ENCODE measurements at regions not wholly inside any gene's neighbourhood (a gene's known extent, or its start where the extent isn't known, plus 50 kb on each side); places are given as distances from the start of the nearest gene placed in this dataset.

- Histone ChIP-seq H4K20me1 (ENCODE audit: control insufficient read depth, extremely low read depth, insufficient read depth, low read length) (no peaks in the 10 kb centered on the region), H3K79me2 (ENCODE audit: control insufficient read depth, insufficient read depth, low read length) (no peaks in the 10 kb centered on the region), H3K9ac (ENCODE audit: control insufficient read depth, extremely low read depth, insufficient read depth, low read length) (no peak overlapping the region), H3K27ac (ENCODE audit: control insufficient read depth, insufficient read depth, low read length) (no peak overlapping the region), H3K9me3 (ENCODE audit: control insufficient read depth, low read depth, low read length) (no peaks in the 10 kb centered on the region), H3K4me1 (ENCODE audit: control insufficient read depth, extremely low read depth, insufficient read depth, low read length) (no peaks in the 10 kb centered on the region), H3K9me1 (ENCODE audit: control insufficient read depth, extremely low read depth, insufficient read depth, low read length) (no peaks in the 10 kb centered on the region), H3K4me3 (ENCODE audit: control insufficient read depth in 2 of 3, extremely low read depth in 1 of 3, insufficient read depth in 2 of 3, low read depth in 1 of 3, low read length in 3 of 3) (no peak overlapping the region), H2AFZ (ENCODE audit: control insufficient read depth, low read length) (no peak overlapping the region), H3K36me3 (ENCODE audit: control insufficient read depth in 2 of 2, extremely low read depth in 1 of 2, insufficient read depth in 2 of 2, low read length in 2 of 2) (no peaks in the 10 kb centered on the region), H3K27me3 (ENCODE audit: control insufficient read depth, extremely low read depth, insufficient read depth, low read length) (no peaks in the 10 kb centered on the region), H3K4me2 (ENCODE audit: control insufficient read depth, extremely low read depth, insufficient read depth, low read depth, low read length) (no peak overlapping the region)
- DNase-seq (ENCODE audit: low read depth, low spot score) (no peak), FAIRE-seq (no peak)
- dilution Hi-C loops (cut with MboI; ENCODE audit: extremely low pct_ligation_motif_present, low sequenced_read_pairs), result no loop called here
- TF ChIP-seq EZH2 (IDR thresholded peaks at IDR 0.05; ENCODE audit: low read length) (no peak), CTCF (optimal IDR thresholded peaks at IDR 0.05 in 1 of 3, IDR thresholded peaks at IDR 0.05 in 1 of 3, conservative IDR thresholded peaks at IDR 0.05 in 1 of 3; ENCODE audit: extremely low read depth in 1 of 3, insufficient read depth in 2 of 3, low read length in 3 of 3) (no peak)
Observed at GRCh38 chr16:62342216-62342615, 306.0 kb upstream of the CDH8 start.

DNA sequence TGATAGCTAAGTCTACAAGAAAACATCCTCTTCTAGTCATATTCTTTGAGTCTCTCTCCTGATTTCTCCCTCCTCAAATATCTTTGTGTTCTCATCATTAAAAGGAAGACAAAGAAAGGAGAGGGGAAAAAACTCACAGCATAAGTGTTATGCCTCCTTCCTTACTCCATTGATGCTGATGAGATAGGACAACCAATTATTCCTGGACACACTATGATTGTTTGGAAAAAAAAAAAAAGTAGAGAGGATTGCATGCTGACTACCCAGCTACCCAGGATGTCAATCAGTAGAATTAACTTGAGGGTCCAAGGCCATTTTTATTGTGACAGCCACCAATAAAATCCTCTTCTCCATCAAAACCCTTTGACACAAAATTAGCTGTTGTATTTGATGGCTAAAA is 299.1 kb upstream of the CDH8 start:
- Histone ChIP-seq H3K9me3 (ENCODE audit: control insufficient read depth, low read depth, low read length) (no peaks in the 10 kb centered on the region), H3K79me2 (ENCODE audit: control insufficient read depth, insufficient read depth, low read length) (no peaks in the 10 kb centered on the region), H3K9me1 (ENCODE audit: control insufficient read depth, extremely low read depth, insufficient read depth, low read length) (no peaks in the 10 kb centered on the region), H3K4me2 (ENCODE audit: control insufficient read depth, extremely low read depth, insufficient read depth, low read depth, low read length) (no peak overlapping the region), H3K36me3 (ENCODE audit: control insufficient read depth in 2 of 2, extremely low read depth in 1 of 2, insufficient read depth in 2 of 2, low read length in 2 of 2) (no peaks in the 10 kb centered on the region), H3K4me1 (ENCODE audit: control insufficient read depth, extremely low read depth, insufficient read depth, low read length) (no peaks in the 10 kb centered on the region), H2AFZ (ENCODE audit: control insufficient read depth, low read length) (no peak overlapping the region), H3K4me3 (ENCODE audit: control insufficient read depth in 2 of 3, extremely low read depth in 1 of 3, insufficient read depth in 2 of 3, low read depth in 1 of 3, low read length in 3 of 3) (no peak overlapping the region), H4K20me1 (ENCODE audit: control insufficient read depth, extremely low read depth, insufficient read depth, low read length) (no peaks in the 10 kb centered on the region), H3K27ac (ENCODE audit: control insufficient read depth, insufficient read depth, low read length) (no peak overlapping the region), H3K9ac (ENCODE audit: control insufficient read depth, extremely low read depth, insufficient read depth, low read length) (no peak overlapping the region), H3K27me3 (ENCODE audit: control insufficient read depth, extremely low read depth, insufficient read depth, low read length) (no peaks in the 10 kb centered on the region)
- no peak for DNase-seq (ENCODE audit: low read depth, low spot score)
- dilution Hi-C loops (cut with MboI; ENCODE audit: extremely low pct_ligation_motif_present, low sequenced_read_pairs), result no loop called here
- no peak for FAIRE-seq
- TF ChIP-seq EZH2 (IDR thresholded peaks at IDR 0.05; ENCODE audit: low read length), result no peak
- TF ChIP-seq CTCF (optimal IDR thresholded peaks at IDR 0.05 in 1 of 3, IDR thresholded peaks at IDR 0.05 in 1 of 3, conservative IDR thresholded peaks at IDR 0.05 in 1 of 3; ENCODE audit: extremely low read depth in 1 of 3, insufficient read depth in 2 of 3, low read length in 3 of 3), result no peak

Data from keratinocyte (primary cell).